HG02571 (cell line): ENCODE measurements at regions not wholly inside any gene's neighbourhood (a gene's known extent, or its start where the extent isn't known, plus 50 kb on each side); places are given as distances from the start of the nearest gene placed in this dataset.
A peak's percentile ranks its signal among the peaks of the same experiment; 100 is the strongest.
"Not testable (repeated sequence)": the region's sequence is repeated elsewhere in the genome, so short reads cannot be mapped to it uniquely, and the experiment has no call there.

ENCODE experiments used
- ATAC-seq: cut with Tn5 transposase; IDR thresholded peaks from one replicate; pipeline ENCODE4 v1.9.1; 2021; ENCODE audit warnings: mild to moderate bottlenecking, moderate library complexity; ENCODE audit not compliant: unreplicated experiment

- ATAC-seq = no peak
Measured at GRCh38 chr12:25384038-25384892, 133.5 kb upstream of the KRAS start.

GRCh38 chr12:25382311-25383106 lies 131.8 kb upstream of the KRAS start:
- no peak for ATAC-seq

GRCh38 chr12:25377469-25378177 lies 126.9 kb upstream of the KRAS start:
- peak; percentile 46 for ATAC-seq

GRCh38 chr12:25376985-25377384 lies 126.3 kb upstream of the KRAS start:
- ATAC-seq = no peak

- ATAC-seq = no peak
Measured at GRCh38 chr12:25376407-25376806, 125.7 kb upstream of the KRAS start.

- ATAC-seq = no peak
Measured at GRCh38 chr12:25372969-25373817, 122.5 kb upstream of the KRAS start.

GRCh38 chr12:25372002-25372401 lies 121.3 kb upstream of the KRAS start:
- no peak for ATAC-seq

- ATAC-seq = no peak
Measured at GRCh38 chr12:25368557-25368956, 117.8 kb upstream of the KRAS start.

- ATAC-seq = no peak
Measured at GRCh38 chr12:25366122-25366521, 115.4 kb upstream of the KRAS start.

GRCh38 chr12:25365340-25365730 lies 114.6 kb upstream of the KRAS start:
- ATAC-seq = no peak

- ATAC-seq = peak; percentile 89
Measured at GRCh38 chr12:25364529-25365339, 114.0 kb upstream of the KRAS start.

GRCh38 chr12:25362646-25363045 lies 111.9 kb upstream of the KRAS start:
- ATAC-seq = no peak

- no peak for ATAC-seq
Measured at GRCh38 chr12:25361511-25361910, 110.8 kb upstream of the KRAS start.

- no peak for ATAC-seq
Measured at GRCh38 chr12:25357595-25357994, 106.9 kb upstream of the KRAS start.

- not testable (repeated sequence) for ATAC-seq
Measured at GRCh38 chr12:25352942-25353341, 102.2 kb upstream of the KRAS start.

- ATAC-seq = no peak
Measured at GRCh38 chr12:25352083-25352918, 101.6 kb upstream of the KRAS start.

GRCh38 chr12:25348593-25348895 lies 97.8 kb upstream of the KRAS start:
- ATAC-seq = no peak

GRCh38 chr12:25347716-25348592 lies 97.2 kb upstream of the KRAS start:
- ATAC-seq = no peak
